PC-3 (cell line): ENCODE measurements at regions not wholly inside any gene's neighbourhood (a gene's known extent, or its start where the extent isn't known, plus 50 kb on each side); places are given as distances from the start of the nearest gene placed in this dataset.
A peak's percentile ranks its signal among the peaks of the same experiment; 100 is the strongest.

Experiments used
- ATAC-seq: fragments of 200-7000 bp; cut with Tn5 transposase; 2 replicates; pipeline ENCODE4 v1.9.1; 2020; ENCODE audit warnings: mild to moderate bottlenecking, moderate library complexity
- BruUV-seq: library from RNA; stranded (reverse); fragments of 400-500 nt; replicated peaks from 2 replicates; lab custom pipeline; 2021; lab: Mats Ljungman, UMichigan
- CTCF ChIA-PET: fragments of 300-600 bp; sonication (Branson Sonifier 250); formaldehyde crosslinking; loops from one replicate; lab custom pipeline; 2022; ENCODE audit warnings: antibody characterized with exemption; lab: Charles Lee
- POLR2A ChIA-PET: fragments of 300-600 bp; sonication (Branson Sonifier 250); formaldehyde crosslinking; loops from one replicate; lab custom pipeline; 2022; ENCODE audit warnings: antibody characterized with exemption; ENCODE audit not compliant: unreplicated experiment; lab: Charles Lee
- DNase-seq: peaks from one replicate; pipeline ENCODE4 v3.0.0-alpha.2; 2015
- H2AFZ ChIP-seq: fragments of 300-600 bp; sonication (generic); 2 replicates; pipeline ENCODE4 v1.6.0; 2016; ENCODE audit warnings: antibody characterized with exemption, low read length
- H3F3A ChIP-seq: fragments of 300-600 bp; sonication (generic); one replicate; pipeline ENCODE4 v1.6.0; 2017; ENCODE audit warnings: antibody characterized with exemption, low read length, control low read depth, mild to moderate bottlenecking; ENCODE audit not compliant: unreplicated experiment
- H3K27ac ChIP-seq: fragments of 300-600 bp; sonication (generic); 2 replicates; pipeline ENCODE4 v1.5.1; 2016; ENCODE audit warnings: mild to moderate bottlenecking, low read length
- H3K27me3 ChIP-seq: fragments of 300-600 bp; sonication (generic); 2 replicates; pipeline ENCODE4 v1.6.1; 2016; ENCODE audit warnings: low read length, mixed read lengths
- H3K36me3 ChIP-seq: fragments of 300-600 bp; sonication (generic); 2 replicates; pipeline ENCODE4 v1.6.1; 2016; ENCODE audit warnings: low read depth, mixed run types, low read length, mixed read lengths
- H3K4me1 ChIP-seq: fragments of 300-600 bp; sonication (generic); 2 replicates; pipeline ENCODE4 v1.5.1; 2016; ENCODE audit warnings: low read length; ENCODE audit not compliant: insufficient read depth
- H3K4me2 ChIP-seq: fragments of 300-600 bp; sonication (generic); 2 replicates; pipeline ENCODE4 v1.6.0; 2016; ENCODE audit warnings: low read length
- H3K4me3 ChIP-seq: fragments of 300-600 bp; sonication (generic); 2 replicates; pipeline ENCODE4 v1.5.1; 2016; ENCODE audit warnings: mild to moderate bottlenecking, low read length, mixed read lengths
- H3K79me2 ChIP-seq: fragments of 300-600 bp; sonication (generic); 2 replicates; pipeline ENCODE4 v1.6.1; 2017; ENCODE audit warnings: low read length, mixed read lengths
- H3K9ac ChIP-seq: fragments of 300-600 bp; sonication (generic); 2 replicates; pipeline ENCODE4 v1.6.0; 2016; ENCODE audit warnings: mild to moderate bottlenecking, low read length
- H3K9me2 ChIP-seq: fragments of 300-600 bp; sonication (generic); replicated peaks from 2 replicates; pipeline ENCODE4 v1.6.1; 2016; ENCODE audit warnings: mixed run types, low read length, mixed read lengths
- H3K9me3 ChIP-seq: fragments of 300-600 bp; sonication (generic); 2 replicates; pipeline ENCODE4 v1.6.1; 2016; ENCODE audit warnings: low read length, mixed read lengths
- H4K20me1 ChIP-seq: fragments of 300-600 bp; sonication (generic); 2 replicates; pipeline ENCODE4 v1.6.1; 2016; ENCODE audit warnings: low read length, mixed read lengths
- CTCF ChIP-seq: fragments of 300-600 bp; sonication (generic); conservative IDR thresholded peaks from 2 replicates; pipeline ENCODE4 v1.5.1; 2017; ENCODE audit warnings: antibody characterized with exemption, low read depth, mild to moderate bottlenecking, low read length
- EZH2 ChIP-seq: fragments of 300-600 bp; sonication (generic); IDR thresholded peaks from one replicate; pipeline ENCODE4 v1.6.1; 2017; ENCODE audit warnings: antibody characterized with exemption, mild to moderate bottlenecking, low read length; ENCODE audit not compliant: unreplicated experiment
- EZH2phosphoT487 ChIP-seq: fragments of 300-600 bp; sonication (generic); IDR thresholded peaks from 2 replicates; pipeline ENCODE4 v1.6.1; 2018; ENCODE audit warnings: mild to moderate bottlenecking, antibody characterized with exemption, low read length, borderline replicate concordance
- intact Hi-C: fragments of 100-400 bp; cut with micrococcal nuclease; formaldehyde crosslinking; loops from 2 replicates; pipeline ENCODE4 v1.9.0; 2023

GRCh38 chr6:118387921-118388701, 160.0 kb upstream of the PLN start:
- H3K27ac ChIP-seq, result peak overlapping the region; percentile 79

GRCh38 chr6:118391086-118391485, 157.0 kb upstream of the PLN start:
- BruUV-seq, result no TSS peak
- peaks cover 3% of the 10 kb centered on the region for H3F3A ChIP-seq
- H3K4me1 ChIP-seq, result peaks cover 20% of the 10 kb centered on the region
- H2AFZ ChIP-seq, result no peak overlapping the region
- no peaks in the 10 kb centered on the region for H3K9me3 ChIP-seq
- H3K4me2 ChIP-seq, result no peak overlapping the region
- ChIA-PET POLR2A (no interaction called here), CTCF (no interaction called here)
- H4K20me1 ChIP-seq, result no peaks in the 10 kb centered on the region
- H3K4me3 ChIP-seq, result no peak overlapping the region
- no peak for DNase-seq
- H3K27me3 ChIP-seq, result no peaks in the 10 kb centered on the region
- H3K9ac ChIP-seq, result no peak overlapping the region
- TF ChIP-seq EZH2phosphoT487, result no peak
- TF ChIP-seq CTCF, result no peak
- no peak for TF ChIP-seq EZH2
- H3K79me2 ChIP-seq, result no peaks in the 10 kb centered on the region
- no peaks in the 10 kb centered on the region for H3K36me3 ChIP-seq
- intact Hi-C loops, result no loop called here
- no peak for ATAC-seq
- H3K27ac ChIP-seq, result no peak overlapping the region
- no peaks in the 10 kb centered on the region for H3K9me2 ChIP-seq

More at GRCh38 chr6:118387921-118388701, 160.0 kb upstream of the PLN start:
- intact Hi-C loops, result no loop called here
- no peaks in the 10 kb centered on the region for H3K9me3 ChIP-seq
- no peak overlapping the region for H3K4me3 ChIP-seq
- CTCF ChIA-PET, result interaction anchor here (0.6 kb wide), 1 partner anchor 1965 kb away, joined by 3 read pairs; no protein-coding TSS in a partner anchor
- peaks cover 20% of the 10 kb centered on the region for H3K4me1 ChIP-seq
- no peak overlapping the region for H3K9ac ChIP-seq
- H3K36me3 ChIP-seq, result no peaks in the 10 kb centered on the region
- no peaks in the 10 kb centered on the region for H3K27me3 ChIP-seq
- no peak overlapping the region for H2AFZ ChIP-seq
- DNase-seq (peak; percentile 90), ATAC-seq (peak; percentile 96)
- H3K9me2 ChIP-seq, result no peaks in the 10 kb centered on the region
- no peaks in the 10 kb centered on the region for H3K79me2 ChIP-seq
- BruUV-seq, result no TSS peak
- H3F3A ChIP-seq, result peaks cover 3% of the 10 kb centered on the region
- no peak for TF ChIP-seq CTCF
- H4K20me1 ChIP-seq, result no peaks in the 10 kb centered on the region
- POLR2A ChIA-PET, result no interaction called here
- peak overlapping the region; percentile 72 for H3K4me2 ChIP-seq

- POLR2A ChIA-PET, result interaction anchor here (0.8 kb wide), 1 partner anchor 232 kb away, joined by 5 read pairs; no protein-coding TSS in a partner anchor
- no peaks in the 10 kb centered on the region for H4K20me1 ChIP-seq
- H3K4me2 ChIP-seq, result no peak overlapping the region
- H3K9me2 ChIP-seq, result no peaks in the 10 kb centered on the region
- ATAC-seq, result no peak
- H3K36me3 ChIP-seq, result no peaks in the 10 kb centered on the region
- H3F3A ChIP-seq, result no peaks in the 10 kb centered on the region
- no peak overlapping the region for H2AFZ ChIP-seq
- no peak for DNase-seq
- no peak overlapping the region for H3K4me3 ChIP-seq
- intact Hi-C loops, result no loop called here
- no peak overlapping the region for H3K9ac ChIP-seq
- no peak overlapping the region for H3K27ac ChIP-seq
- H3K27me3 ChIP-seq, result no peaks in the 10 kb centered on the region
- no peaks in the 10 kb centered on the region for H3K79me2 ChIP-seq
- no peaks in the 10 kb centered on the region for H3K9me3 ChIP-seq
- CTCF ChIA-PET, result no interaction called here
- H3K4me1 ChIP-seq, result peaks cover 4% of the 10 kb centered on the region
- TF ChIP-seq CTCF, result no peak
- TF ChIP-seq EZH2, result no peak
- TF ChIP-seq EZH2phosphoT487, result no peak
- BruUV-seq, result no TSS peak
Measured at GRCh38 chr6:118394106-118394505, 154.0 kb upstream of the PLN start.
